ENCODE measurements at regions not wholly inside any gene's neighbourhood (a gene's known extent, or its start where the extent isn't known, plus 50 kb on each side); places are given as distances from the start of the nearest gene placed in this dataset.

DNA sequence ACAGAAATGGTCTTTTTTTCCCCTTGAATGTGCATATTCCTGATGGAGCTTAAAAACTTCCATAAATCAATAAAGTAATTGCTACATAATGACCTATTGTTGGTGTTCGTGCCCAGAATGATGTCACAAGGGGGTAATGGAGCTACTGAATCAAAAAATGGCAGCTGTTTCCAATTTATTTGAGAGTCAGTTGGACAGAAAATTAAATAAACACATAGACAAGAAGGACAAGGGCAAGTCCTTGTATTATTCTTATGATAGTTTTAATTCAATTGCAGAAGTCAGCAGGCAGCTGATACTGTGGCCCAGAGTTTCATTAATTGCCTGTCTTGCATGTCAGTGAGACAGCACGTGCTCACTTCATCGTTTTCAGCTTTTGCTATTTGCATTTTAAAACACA, 473.5 kb downstream of the ETNK1 start:
- TF ChIP-seq, protein P1, sequence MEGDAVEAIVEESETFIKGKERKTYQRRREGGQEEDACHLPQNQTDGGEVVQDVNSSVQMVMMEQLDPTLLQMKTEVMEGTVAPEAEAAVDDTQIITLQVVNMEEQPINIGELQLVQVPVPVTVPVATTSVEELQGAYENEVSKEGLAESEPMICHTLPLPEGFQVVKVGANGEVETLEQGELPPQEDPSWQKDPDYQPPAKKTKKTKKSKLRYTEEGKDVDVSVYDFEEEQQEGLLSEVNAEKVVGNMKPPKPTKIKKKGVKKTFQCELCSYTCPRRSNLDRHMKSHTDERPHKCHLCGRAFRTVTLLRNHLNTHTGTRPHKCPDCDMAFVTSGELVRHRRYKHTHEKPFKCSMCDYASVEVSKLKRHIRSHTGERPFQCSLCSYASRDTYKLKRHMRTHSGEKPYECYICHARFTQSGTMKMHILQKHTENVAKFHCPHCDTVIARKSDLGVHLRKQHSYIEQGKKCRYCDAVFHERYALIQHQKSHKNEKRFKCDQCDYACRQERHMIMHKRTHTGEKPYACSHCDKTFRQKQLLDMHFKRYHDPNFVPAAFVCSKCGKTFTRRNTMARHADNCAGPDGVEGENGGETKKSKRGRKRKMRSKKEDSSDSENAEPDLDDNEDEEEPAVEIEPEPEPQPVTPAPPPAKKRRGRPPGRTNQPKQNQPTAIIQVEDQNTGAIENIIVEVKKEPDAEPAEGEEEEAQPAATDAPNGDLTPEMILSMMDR (conservative IDR thresholded peaks at IDR 0.05; ENCODE audit: low read length), result no peak
- TF ChIP-seq EZH2phosphoT487 (IDR thresholded peaks at IDR 0.05; ENCODE audit: borderline replicate concordance, low read depth, low read length), result no peak
